GM19463 (cell line): ENCODE measurements at regions not wholly inside any gene's neighbourhood (a gene's known extent, or its start where the extent isn't known, plus 50 kb on each side); places are given as distances from the start of the nearest gene placed in this dataset.
"Not testable (repeated sequence)": the region's sequence is repeated elsewhere in the genome, so short reads cannot be mapped to it uniquely, and the experiment has no call there.

Source experiments
- ATAC-seq: cut with Tn5 transposase; IDR thresholded peaks from one replicate; pipeline ENCODE4 v1.9.1; 2021; ENCODE audit warnings: mild to moderate bottlenecking, moderate library complexity; ENCODE audit not compliant: unreplicated experiment

DNA sequence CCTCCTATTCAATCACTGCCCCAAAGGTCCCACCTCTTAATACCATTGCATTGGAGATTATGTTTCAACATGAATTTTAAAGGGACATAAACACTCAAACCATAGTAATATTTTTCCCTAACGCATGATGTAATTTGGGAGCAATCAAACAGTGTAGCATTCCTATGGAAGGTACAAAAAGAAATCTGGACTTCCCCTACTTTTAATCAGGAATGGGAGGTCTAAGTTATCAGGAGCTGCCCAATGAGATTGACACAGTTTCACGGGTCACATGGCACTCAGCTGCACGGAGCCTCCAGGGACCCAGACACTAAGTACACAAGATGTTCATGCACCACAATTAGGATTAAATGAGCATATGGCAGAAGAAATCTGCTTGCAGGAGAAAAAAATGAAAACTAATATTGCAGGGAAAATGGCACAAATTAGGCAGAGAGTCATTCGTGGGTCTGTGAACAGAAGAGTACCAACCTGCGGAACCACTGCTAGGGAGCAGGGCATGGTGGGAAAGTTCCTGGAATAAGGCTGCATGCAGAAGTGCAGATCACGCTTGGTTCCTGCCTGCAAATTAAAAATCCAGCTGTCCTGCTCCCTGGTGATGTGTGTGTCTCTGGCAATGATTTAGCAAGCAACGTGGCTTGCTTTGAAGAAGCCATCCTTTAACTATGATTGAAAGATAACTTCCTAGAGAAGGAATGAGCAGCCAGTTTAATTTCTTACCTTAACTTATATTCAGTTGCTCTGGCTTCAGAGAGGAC lies 326.6 kb upstream of the ID2 start:
- ATAC-seq: no peak

GRCh38 chr2:8357738-8358518 lies 323.9 kb upstream of the ID2 start:
- no peak for ATAC-seq

DNA sequence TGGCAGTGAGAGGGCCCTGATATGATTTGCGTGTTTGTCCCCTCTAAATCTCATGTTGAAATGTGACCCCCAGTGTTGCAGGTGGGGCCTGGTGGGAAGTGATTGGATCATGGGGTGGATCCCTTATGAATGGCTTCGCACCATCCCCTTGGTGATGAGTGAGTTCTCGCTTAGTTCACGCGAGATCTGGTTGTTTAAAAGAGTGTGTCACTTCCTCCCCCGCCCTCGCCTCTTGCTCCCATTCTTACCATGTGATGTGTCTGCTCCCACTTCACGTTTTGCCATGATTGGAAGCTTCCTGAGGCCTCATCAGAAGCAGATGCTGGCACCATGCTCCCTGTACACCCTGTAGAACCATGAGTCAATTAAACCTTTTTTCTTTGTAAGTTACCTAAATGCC lies 319.9 kb upstream of the ID2 start:
- ATAC-seq: no peak

DNA sequence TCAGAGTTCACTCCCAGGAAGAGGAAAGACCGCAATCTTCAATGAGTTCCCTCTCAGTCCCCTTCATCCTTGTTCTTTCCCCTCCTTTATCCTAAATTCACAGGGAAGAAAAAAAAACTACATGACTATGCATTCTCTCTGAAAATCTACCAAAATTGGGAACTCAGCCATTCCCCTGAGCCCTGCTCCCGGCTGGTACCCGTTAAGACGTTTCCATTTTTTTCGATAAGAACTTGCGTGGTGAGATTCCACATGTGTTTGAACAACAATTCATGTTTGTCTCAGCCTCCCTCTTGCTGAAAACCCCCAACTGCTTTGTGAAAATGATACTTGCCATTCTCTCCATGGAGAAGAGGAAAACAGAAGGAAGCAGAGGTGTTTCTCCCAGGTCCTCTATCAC lies 318.7 kb upstream of the ID2 start:
- no peak for ATAC-seq

DNA sequence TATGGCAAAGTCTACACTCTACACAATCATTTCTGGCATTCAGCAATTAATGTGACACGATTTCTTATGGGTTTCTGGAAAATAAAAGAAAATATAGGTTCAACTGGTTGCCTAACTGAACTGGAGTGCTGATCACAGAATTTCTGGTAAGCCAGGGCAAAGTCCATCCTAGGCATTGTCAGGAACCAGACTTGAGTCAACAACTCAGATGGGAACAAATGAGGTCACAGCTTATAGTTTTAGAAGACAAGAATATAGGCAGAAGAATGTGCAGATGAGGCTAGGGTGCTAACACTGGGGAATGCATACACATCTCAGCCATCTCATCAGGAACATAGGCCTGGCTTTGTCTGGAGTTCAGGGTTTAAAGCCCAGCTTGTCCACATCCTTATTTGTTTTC lies 317.2 kb upstream of the ID2 start:
- no peak for ATAC-seq

- no peak for ATAC-seq
Measured at GRCh38 chr2:8365331-8365910, 316.4 kb upstream of the ID2 start.

- no peak for ATAC-seq
Measured at GRCh38 chr2:8367833-8368232, 314.0 kb upstream of the ID2 start.

DNA sequence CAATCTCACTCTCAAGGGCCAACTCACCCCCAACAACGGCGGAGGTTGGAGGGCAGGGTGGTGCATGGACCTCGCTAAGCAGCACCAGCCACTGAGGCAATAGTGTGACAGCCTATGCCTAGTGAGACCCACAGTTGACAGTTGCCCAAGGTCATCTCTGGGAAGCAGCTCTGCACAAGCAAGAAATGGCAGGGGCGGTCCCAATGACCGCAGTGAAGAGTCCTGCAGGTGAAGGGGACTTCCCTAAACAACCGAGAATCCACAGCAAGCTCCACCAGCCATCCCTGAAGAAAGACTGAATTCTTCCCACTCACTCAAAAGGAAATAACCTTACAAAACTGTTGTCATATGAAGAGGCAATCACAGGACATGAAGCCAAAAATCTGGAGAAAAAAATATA lies 313.4 kb upstream of the ID2 start:
- ATAC-seq: peak; percentile 84

GRCh38 chr2:8369522-8369921 lies 312.3 kb upstream of the ID2 start:
- ATAC-seq: no peak

DNA sequence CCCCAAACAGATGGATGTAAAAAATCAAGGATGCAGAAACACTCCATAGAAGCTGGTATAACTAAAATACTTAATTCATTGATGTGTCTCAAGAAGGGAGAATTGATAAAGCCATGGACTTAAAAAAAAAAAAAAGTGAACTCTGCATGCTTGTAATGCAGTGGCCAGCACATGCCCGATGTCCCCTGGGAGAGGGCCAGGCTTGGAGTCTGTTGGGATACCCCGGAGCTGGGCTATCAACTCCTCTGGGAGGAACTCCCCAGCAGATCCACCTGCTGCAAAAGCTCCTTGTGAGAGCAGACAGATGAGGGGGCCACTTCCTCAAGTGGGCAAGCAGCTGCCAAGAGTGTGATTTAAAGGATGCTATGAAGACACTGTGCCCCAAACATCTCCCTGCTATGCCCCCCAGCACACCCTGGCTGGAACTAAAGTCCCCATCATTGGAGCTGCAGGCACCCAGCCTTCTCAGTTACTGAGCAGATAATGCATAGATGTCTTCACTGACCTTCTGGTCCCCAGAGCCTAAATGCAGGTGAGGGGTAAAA lies 311.5 kb upstream of the ID2 start:
- ATAC-seq: no peak

GRCh38 chr2:8371653-8372052 lies 310.2 kb upstream of the ID2 start:
- ATAC-seq: no peak

GRCh38 chr2:8374782-8375181 lies 307.1 kb upstream of the ID2 start:
- no peak for ATAC-seq

DNA sequence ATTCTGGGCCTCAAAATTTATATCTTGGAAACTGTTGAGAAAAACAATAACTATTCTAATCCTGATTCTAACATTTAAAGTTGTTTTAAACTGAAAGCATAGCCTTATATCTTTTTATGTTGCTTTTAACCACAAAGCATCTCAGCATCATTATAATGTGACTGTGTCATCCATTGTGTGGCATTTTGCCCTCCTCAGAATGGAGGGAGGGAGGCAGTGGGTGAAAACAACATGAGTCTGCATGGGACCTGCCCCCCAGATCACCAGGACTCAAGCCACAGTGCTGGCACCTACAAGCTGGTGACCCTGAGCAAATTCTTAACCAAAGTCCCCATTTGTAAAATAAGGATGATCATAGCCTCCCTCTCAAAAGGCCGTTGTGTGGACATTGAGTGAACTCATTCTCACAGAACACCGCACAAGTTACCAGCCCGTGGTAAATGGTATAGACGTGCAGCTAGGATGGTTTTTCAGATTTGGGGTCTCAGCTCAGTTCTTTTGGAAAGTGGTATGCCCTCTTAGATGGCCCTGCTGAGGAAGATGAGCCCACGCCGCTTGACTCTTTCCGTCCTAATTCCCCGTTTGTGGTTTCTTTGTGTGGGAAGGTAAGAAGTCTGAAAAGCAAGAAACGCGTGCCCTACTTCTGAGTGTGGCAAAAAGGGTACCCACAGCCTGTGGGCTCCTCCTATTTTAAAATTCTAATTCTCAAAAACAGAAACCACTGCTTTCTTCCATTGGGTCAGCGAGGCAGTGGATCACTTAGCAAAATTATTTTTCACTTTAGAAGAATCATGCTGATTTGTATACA lies 305.0 kb upstream of the ID2 start:
- ATAC-seq: no peak

GRCh38 chr2:8378016-8378810 lies 303.6 kb upstream of the ID2 start:
- peak; percentile 72 for ATAC-seq

- no peak for ATAC-seq
Measured at GRCh38 chr2:8379128-8379527, 302.7 kb upstream of the ID2 start.

DNA sequence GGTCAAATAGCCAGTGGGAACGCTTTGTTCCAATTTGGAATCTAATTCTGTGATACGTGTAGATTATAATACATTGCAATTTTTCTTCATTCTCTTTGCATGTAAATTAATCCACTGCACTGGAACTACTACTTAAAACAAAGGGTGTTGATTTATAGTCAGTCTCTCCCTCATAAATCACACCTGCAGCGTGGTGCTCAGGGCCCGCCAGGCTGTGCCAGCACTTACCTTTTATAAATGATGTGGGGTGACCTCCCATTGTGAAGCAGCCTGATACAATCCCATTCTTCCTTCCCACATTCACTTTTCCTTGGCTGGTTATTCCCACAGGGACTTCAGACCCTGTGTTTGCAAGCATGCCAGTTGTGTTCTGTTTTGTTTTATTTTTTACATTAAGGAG lies 302.3 kb upstream of the ID2 start:
- ATAC-seq: no peak

GRCh38 chr2:8380026-8380425 lies 301.8 kb upstream of the ID2 start:
- ATAC-seq: peak; percentile 27

- peak; percentile 74 for ATAC-seq
Measured at GRCh38 chr2:8380566-8380965, 301.3 kb upstream of the ID2 start.

GRCh38 chr2:8382485-8382884 lies 299.4 kb upstream of the ID2 start:
- no peak for ATAC-seq

- ATAC-seq: not testable (repeated sequence)
Measured at GRCh38 chr2:8386748-8387147, 295.1 kb upstream of the ID2 start.
